Epithelial cell of prostate (primary cell): ENCODE measurements at regions not wholly inside any gene's neighbourhood (a gene's known extent, or its start where the extent isn't known, plus 50 kb on each side); places are given as distances from the start of the nearest gene placed in this dataset.
"Not testable (repeated sequence)": the region's sequence is repeated elsewhere in the genome, so short reads cannot be mapped to it uniquely, and the experiment has no call there.

Source experiments
- DNase-seq: peaks from one replicate; pipeline ENCODE4 v3.0.0-alpha.2; 2011; ENCODE audit warnings: low read depth, low spot score
- H3K27ac ChIP-seq: fragments of 450-650 bp; 2 replicates; pipeline ENCODE4 v1.5.1; 2017; ENCODE audit warnings: mild to moderate bottlenecking

DNA sequence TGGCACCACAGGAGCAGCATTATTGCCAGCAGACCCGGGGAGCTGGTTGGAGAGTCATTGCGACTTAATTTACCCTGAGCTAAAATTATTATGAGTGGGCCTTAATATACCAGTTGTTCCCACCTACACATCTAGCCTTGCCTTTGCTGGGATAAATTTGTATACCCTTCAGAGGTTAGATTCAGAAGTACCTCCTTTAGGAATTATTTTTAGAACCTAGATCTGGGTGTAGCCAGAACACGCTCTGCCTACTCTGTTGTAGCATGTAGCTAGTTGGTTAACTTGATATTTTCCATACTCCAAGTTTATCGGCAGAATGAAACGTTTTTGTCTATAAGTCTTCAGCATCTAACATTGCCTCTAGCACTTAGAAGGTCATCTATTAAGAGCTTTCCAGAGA, 65.5 kb upstream of the SEC22B start:
- DNase-seq, H3K27ac ChIP-seq: not testable (repeated sequence)

DNA sequence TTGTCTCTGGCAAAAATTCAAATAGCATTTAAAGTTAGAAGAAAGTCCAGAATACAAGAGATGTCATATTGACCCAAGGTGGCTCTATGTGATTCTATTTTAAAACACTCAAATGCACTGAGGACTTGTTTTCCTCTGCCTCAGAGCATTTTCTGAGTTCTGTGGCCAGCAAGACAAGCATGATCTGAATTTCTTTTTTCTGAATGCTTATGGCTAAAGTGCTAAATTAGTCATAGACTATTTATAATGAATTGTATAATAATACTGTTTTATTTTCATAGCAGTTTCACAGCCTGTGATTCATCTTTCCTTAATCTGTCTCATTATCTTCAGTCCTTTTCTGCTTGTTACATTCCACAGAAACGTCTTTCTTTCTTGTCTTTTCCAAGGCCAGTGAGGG, 63.9 kb upstream of the SEC22B start:
- not testable (repeated sequence) for DNase-seq, H3K27ac ChIP-seq

DNA sequence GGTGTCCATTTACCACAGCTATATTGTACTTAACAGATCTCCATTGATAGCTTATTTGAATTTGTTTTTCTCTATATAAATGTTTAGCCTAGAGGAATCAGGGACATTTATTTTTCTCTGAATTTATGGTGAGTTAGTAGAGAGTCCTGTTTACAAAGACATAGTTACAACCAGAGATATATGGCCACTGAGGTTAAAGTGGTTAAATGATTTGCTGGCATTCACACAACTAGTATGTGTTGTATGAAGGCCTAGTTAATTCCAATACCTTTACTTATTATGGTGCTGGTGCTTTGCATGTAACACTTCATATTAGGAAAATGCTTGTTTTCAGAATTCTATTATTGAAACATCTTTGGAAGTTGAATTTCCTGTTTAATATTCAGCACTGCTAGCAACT, 63.0 kb upstream of the SEC22B start:
- H3K27ac ChIP-seq, DNase-seq: not testable (repeated sequence)

DNA sequence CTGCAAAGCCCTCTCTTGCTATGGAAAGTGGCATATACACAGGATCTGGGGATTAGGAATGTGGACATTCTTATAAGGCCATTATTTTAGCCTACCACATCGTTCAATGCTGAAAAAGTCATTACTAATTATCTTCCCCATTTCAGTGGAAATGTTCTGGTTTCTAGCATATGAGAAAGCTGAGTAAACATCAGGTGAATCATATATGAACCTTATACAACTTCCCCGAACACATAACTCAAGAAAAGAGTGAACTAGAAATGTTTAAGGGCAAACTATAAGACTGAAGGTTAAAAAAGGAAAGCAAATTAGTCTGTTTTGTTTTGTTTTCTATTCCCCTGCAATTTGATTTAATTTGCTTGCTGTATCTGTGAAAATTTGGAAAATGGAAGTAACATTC, 62.5 kb upstream of the SEC22B start:
- DNase-seq, H3K27ac ChIP-seq: not testable (repeated sequence)

DNA sequence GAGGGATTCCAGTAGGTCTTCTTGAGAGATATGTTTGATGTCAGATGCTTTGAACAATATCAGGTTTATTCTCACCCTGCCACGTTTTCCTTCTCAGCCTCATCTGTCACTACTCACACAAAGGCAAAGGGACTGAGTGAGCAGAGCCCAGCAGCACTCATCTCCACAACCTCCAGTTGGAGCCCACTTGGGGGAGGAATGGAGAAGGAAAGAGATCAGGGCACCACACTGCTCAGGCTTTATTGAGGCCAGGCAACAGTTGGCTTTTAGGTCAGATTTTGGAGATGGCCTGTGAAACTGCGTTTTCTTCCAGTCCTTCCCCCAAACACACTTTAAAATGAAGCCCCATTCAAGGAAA, 57.3 kb upstream of the SEC22B start:
- DNase-seq, H3K27ac ChIP-seq: not testable (repeated sequence)

DNA sequence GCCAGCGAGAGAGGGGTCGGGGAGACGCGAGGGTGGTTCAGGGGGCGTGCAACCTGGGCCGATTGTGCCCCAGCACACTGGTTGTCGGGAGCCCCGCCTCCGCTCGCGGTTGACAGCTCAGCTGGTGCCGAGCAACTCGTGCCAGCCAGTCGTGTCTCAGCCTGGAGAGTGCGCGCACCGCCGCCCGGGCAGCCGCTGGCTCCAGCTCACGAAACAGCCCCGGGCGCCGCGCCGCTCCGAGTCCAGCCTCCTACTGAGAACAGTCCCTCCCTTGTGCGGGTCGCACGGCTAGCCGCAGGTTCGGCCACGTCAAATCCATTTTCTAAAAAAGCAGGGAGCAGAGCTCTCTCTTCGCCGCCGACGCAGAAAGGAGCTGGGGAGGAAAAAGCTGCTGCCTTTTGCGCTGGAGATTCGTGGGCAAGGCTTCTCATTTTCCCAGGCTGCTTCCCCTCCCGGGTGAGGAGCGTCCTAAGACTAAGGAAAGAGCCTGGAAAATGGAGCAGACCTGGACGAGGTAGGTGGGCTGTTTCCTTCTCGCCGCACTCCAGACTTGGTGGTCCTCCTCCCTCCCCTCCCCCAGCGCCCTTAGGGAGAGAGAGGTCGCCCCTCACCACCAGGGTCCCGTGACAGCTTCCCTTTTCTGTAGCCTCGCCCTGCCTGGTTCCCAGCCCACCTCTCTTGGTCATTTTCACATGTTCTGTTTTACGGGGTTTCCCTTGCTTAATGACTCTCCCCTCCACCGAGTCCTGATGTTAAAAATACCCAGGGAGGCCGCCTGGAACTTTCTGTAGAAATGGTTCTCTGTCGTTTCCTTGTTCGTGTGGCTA, 56.7 kb upstream of the SEC22B start:
- not testable (repeated sequence) for H3K27ac ChIP-seq, DNase-seq

DNA sequence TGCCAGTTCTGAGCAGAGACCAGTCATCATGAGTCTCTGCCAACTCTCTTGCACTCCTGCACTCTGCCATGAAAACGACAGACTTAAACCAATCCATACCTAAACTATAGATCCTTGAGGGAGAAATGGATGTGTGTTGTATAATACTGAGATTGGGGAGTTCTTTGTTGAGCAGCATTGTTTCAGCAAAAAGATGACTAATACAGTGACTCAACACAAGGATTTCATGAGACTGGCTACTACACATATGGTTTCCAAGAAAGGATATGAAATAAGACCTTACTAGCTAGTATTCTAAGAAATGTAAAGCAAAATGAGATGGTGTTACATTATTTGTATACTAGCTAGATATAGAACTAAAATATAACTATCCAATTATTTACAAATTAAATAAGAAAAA, 53.5 kb upstream of the SEC22B start:
- not testable (repeated sequence) for H3K27ac ChIP-seq, DNase-seq
